Kidney capillary endothelial cell (primary cell): ENCODE measurements at regions not wholly inside any gene's neighbourhood (a gene's known extent, or its start where the extent isn't known, plus 50 kb on each side); places are given as distances from the start of the nearest gene placed in this dataset.
"Not testable (repeated sequence)": the region's sequence is repeated elsewhere in the genome, so short reads cannot be mapped to it uniquely, and the experiment has no call there.

Experiments
- DNase-seq: peaks from one replicate; pipeline ENCODE4 v3.0.0-alpha.2; 2018; ENCODE audit warnings: low spot score

DNA sequence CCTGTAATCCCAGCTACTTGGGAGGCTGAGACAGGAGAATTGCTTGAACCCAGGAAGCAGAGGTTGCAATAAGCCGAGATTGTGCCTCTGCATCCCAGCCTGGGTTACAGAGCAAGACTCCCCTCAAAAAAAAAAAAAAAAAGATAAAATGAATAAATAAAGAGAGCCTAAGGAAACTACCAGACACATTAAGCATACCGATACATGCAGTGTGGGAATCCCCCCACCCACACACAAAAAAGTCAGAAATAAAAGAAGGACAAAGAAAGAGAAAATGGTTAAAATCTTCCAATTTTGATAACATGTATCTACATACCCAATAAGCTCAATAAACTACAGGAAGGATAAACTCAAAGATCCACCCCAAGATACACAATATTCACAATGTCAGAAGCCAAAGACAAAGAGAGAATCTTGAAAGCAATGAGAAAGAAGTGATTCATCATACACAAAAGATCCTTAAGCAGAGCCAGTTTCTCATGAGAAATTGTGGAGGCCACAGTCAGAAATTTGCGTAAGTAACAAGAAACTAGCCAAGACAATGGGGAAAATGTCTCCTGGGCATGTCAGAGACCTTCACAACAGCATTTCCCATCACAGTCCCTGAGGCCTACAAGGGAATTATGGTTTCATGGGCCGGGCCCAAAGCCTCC is 1197.0 kb downstream of the AMY1C start:
- no peak for DNase-seq

- DNase-seq = no peak
Observed at GRCh38 chr1:104953555-104953954, 1203.9 kb downstream of the AMY1C start.

DNA sequence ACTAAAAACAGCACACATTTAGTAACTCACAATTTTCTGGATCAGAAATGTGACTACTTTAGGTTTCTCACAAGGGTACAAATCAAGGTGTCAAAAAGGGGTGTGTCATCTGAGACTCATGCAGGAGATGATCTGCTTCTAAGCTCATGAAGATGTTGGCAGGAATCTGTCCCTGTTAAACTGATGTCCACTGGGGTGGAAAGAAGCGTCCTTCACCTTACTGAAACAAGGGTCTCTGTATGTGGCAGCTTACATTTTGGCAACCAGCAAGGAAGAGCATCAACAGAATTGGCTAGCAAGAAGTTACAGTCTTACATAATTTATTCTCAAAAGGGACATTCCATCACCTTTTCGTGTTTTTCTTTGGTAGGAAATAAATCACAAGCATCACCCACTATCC is 1223.8 kb downstream of the AMY1C start:
- no peak for DNase-seq

- DNase-seq = no peak
Observed at GRCh38 chr1:104979651-104980050, 1230.0 kb downstream of the AMY1C start.

GRCh38 chr1:104987210-104987609 is 1237.5 kb downstream of the AMY1C start:
- DNase-seq = no peak

- DNase-seq = no peak
Observed at GRCh38 chr1:104989012-104989411, 1239.3 kb downstream of the AMY1C start.

- DNase-seq = no peak
Observed at GRCh38 chr1:104991702-104992101, 1242.0 kb downstream of the AMY1C start.

DNA sequence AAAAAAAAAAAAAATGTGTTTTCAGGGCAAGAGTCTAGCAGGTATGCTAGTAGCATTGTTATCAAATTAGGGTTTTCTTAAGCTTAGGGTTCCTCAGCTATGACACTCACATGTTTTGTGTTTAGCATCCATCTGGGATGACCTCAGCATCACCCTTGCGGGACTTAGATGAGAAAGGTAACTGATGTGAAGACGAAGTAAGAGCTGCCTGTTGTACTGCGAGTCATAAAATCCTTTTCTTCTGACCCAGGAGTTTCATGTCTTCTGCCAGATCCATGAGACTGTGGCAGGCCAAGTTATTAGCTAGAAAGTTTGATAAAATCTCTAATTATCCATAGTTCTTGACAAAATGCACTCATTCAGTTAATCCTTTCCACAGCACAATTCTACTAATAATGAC is 1251.1 kb downstream of the AMY1C start:
- DNase-seq = no peak

- DNase-seq = no peak
Observed at GRCh38 chr1:105004515-105004914, 1254.8 kb downstream of the AMY1C start.

GRCh38 chr1:105005594-105006195 is 1256.0 kb downstream of the AMY1C start:
- DNase-seq = no peak

DNA sequence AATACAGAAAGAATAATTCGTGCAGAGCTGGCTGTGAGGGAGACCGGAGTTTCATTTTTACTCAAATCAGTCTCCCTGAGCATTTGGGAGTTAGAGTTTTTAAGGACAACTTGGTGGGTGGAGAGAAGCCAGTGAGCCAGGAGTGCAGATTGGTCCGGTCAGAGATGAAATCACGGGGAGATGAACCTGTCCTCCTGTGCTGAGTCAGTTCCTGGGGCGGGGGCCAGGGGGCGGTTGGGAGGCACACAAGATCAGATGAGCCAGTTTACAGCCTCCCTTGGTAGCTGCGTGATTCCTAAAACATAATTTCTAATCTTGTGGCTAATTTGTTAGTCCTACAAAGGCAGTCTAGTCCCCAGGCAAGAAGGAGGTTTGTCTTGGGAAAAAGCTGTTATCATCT is 1267.9 kb downstream of the AMY1C start:
- no peak for DNase-seq

- no peak for DNase-seq
Observed at GRCh38 chr1:105023719-105024118, 1274.0 kb downstream of the AMY1C start.

DNA sequence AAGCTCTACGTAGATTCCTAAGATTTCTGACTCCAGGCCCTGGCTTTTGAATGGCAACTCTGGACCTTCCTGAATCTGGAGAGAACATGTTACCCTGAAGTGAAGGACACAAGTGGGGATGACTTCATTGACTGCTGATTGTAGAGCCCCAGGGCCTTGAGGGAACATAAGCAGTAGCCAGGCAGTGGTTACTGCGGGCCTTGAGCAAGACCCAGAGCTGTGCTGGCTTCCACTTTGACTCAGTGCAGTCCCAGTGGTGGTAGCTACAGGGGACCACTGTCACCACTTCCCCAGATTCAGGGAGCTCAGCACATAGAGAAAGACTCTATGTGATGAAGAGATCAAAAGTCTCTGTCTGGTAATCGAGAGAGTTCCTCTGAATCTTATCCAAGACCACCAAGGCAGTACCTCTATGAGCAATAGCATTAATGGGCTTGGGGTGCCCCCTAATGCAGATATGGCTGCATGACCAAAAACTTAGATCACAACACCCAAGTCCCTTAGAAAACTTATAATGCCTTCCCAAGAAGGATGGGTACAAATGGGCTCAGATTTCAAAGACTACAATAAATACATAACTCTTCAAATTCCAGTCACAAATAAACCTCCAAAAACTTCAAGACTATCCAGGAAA is 1278.3 kb downstream of the AMY1C start:
- no peak for DNase-seq

GRCh38 chr1:105072446-105072845 is 1322.7 kb downstream of the AMY1C start:
- no peak for DNase-seq

DNA sequence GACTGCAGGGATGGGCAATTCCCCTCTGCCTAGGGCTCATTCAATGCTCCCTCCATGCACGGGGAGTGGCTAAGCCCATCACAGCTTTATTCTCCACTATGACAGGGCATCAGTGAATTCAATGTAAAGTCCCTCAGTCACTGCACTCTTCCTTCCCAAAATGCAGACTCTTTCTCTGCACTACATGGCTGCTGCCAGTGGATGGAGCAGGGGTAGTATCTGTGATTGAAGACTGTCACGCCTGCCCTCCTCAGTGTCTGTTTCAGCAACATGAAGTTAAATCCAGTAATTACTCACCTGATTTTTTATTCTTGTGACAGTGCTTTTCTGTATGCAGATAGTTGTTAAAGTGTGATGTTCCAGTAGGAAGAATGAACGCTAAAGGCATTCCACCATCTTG is 1323.2 kb downstream of the AMY1C start:
- no peak for DNase-seq

GRCh38 chr1:105073660-105074059 is 1324.0 kb downstream of the AMY1C start:
- DNase-seq = no peak

GRCh38 chr1:105083611-105084010 is 1333.9 kb downstream of the AMY1C start:
- DNase-seq = no peak

DNA sequence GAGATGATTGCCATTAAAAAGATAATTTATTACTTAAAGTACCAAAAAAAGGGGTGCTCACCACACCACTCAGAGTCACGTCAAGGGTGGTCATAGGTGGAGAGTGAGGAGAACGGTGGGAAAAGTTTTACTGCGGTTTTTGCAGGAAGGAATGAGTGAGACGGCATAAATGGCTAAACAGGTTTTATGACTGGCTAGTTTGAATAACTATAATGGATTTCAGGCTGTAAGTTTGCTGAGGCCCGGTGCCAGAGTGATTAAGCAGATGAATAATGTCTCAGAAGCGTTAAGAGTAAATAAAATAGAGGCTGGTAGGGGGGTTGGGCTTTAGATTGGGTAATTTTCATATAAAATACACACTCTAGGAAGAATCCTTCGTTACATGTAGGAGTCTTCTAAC is 1337.8 kb downstream of the AMY1C start:
- no peak for DNase-seq

DNA sequence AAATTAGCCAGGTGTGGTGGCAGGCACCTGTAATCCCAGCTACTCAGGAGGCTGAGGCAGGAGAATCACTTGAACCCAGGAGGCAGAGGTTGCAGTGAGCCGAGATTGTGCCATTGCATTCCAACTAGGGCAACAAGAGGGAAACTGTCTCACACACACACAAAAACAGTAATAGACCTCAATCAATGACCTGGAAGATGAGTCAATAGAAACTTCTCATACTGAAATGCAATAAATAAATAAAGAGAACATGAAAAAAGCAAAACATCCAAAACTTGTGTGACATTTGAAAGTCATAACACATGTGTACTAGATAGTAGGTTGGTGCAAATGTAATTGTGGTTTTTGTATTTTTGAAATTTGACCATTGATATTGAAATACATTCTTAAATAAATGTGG is 1338.5 kb downstream of the AMY1C start:
- no peak for DNase-seq

DNA sequence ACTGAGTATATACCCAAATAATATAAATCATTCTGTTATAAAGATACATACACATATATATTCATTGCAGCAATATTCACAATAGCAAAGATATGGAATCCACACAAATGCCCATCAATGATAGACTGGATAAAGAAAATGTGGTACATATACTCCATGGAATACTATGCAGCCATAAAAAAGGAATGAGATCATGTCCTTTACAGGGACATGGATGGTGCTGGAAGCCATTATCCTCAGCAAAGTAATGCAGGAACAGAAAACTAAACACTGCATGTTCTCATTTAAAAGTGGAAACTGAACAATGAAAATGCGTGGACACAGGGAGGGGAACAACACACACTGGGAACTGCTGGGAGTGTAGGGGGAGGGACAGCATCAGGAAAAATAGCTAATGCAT is 1344.2 kb downstream of the AMY1C start:
- not testable (repeated sequence) for DNase-seq

- no peak for DNase-seq
Observed at GRCh38 chr1:105100102-105100501, 1350.4 kb downstream of the AMY1C start.

DNA sequence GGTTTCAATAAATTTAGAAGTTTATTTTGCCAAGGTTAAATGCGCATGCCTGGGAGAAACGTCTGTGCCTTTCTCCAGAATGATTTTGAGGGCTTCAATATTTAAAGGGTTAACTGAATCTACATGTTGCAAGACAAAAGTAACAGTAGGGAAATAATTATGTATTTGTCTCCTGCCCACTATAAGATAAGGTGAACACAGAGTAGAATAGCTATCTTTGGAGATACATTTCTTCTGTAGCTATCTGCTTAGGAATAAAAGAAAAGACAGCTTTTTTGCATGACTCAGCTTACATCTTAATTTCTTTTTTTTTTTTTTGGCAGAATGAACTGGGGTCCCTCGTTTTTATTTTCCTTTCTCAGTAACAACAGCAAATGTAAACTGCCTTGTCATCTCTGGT is 1351.6 kb downstream of the AMY1C start:
- DNase-seq = no peak

DNA sequence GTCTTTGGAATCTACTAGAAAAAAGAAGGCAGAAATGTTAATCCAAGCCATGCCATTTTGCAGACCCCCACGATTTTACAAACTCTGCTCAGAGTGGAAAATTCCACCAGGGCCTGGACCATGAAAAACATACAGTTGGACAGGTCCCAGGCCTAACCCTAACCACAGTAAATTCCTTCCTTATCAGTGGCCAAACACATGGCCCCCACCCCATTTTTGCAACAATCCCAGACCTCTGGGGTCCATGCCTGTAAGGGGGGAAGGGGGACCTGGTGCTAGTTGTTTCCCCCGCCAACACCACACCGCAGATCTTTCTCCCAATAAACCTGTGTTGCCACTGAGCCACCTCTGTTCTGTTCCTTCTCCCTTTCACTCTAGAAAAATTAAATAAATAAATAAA is 1352.7 kb downstream of the AMY1C start:
- DNase-seq = no peak

DNA sequence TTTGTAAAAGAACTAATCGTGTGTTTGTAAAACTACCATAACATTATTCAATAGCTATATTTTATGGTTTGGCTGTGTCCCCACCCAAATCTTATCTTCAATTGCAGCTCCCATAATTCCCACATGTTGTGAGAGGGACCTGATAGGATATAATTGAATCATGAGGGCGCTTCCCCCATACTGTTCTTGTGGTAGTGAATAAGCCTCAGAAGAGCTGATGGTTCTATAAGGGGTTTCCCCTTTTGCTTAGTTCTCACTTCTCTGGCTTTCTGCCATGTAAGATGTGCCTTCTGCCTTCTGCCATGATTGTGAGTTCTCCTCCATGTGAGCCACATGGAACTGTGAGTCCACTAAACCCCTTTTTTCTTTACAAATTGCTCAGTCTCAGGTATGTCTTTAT is 1372.3 kb downstream of the AMY1C start:
- no peak for DNase-seq
